Hepatocyte (in vitro differentiated cells): ENCODE measurements at regions not wholly inside any gene's neighbourhood (a gene's known extent, or its start where the extent isn't known, plus 50 kb on each side); places are given as distances from the start of the nearest gene placed in this dataset.

Experiments
- EZH2phosphoT487 ChIP-seq: fragments of 200-600 bp; sonication (generic); IDR thresholded peaks from one replicate; pipeline ENCODE4 v1.6.1; 2018; ENCODE audit warnings: antibody characterized with exemption, mild to moderate bottlenecking, low read depth, moderate library complexity; ENCODE audit not compliant: unreplicated experiment, severe bottlenecking
- TF ChIP-seq, protein P1 (sequence below): fragments of 200-600 bp; sonication (generic); IDR thresholded peaks from 2 replicates; pipeline ENCODE4 v1.5.1; 2016; ENCODE audit warnings: antibody characterized with exemption, mild to moderate bottlenecking; ENCODE audit not compliant: poor library complexity

DNA sequence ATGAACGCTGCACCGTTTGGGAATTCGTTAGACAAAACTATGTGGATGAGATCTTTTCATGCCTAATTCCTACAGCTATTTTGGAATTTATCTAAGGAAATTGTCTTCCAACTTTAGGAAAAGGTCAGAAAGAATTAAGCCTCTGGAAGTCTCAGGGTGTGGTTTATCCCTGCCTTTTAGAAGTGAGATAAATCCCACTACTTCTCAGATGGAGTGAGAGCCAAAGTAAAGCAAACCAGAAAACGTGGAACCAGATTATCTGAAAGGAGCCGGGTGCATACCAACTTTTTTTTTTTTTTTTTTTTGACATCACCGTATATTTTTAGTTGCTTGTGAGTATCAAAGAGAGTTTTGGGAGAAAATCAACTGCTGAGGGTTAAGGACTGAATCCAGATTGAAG, 79.6 kb downstream of the VCX2 start:
- TF ChIP-seq, protein P1, sequence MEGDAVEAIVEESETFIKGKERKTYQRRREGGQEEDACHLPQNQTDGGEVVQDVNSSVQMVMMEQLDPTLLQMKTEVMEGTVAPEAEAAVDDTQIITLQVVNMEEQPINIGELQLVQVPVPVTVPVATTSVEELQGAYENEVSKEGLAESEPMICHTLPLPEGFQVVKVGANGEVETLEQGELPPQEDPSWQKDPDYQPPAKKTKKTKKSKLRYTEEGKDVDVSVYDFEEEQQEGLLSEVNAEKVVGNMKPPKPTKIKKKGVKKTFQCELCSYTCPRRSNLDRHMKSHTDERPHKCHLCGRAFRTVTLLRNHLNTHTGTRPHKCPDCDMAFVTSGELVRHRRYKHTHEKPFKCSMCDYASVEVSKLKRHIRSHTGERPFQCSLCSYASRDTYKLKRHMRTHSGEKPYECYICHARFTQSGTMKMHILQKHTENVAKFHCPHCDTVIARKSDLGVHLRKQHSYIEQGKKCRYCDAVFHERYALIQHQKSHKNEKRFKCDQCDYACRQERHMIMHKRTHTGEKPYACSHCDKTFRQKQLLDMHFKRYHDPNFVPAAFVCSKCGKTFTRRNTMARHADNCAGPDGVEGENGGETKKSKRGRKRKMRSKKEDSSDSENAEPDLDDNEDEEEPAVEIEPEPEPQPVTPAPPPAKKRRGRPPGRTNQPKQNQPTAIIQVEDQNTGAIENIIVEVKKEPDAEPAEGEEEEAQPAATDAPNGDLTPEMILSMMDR, result no peak
- no peak for TF ChIP-seq EZH2phosphoT487
